Naive thymus-derived CD4-positive, alpha-beta T cell (primary cell): ENCODE measurements at regions not wholly inside any gene's neighbourhood (a gene's known extent, or its start where the extent isn't known, plus 50 kb on each side); places are given as distances from the start of the nearest gene placed in this dataset.

Source experiments
- ATAC-seq: fragments of 150-1000 bp; cut with Tn5 transposase; 2 replicates; pipeline ENCODE4 v1.10.0; 2021; ENCODE audit warnings: mild to moderate bottlenecking, moderate library complexity
- CTCF ChIA-PET: fragments of 350-600 bp; sonication (Branson Sonifier 250); formaldehyde crosslinking; loops from one replicate; lab custom pipeline; 2021; ENCODE audit warnings: antibody characterized with exemption; lab: Charles Lee
- POLR2A ChIA-PET: fragments of 350-600 bp; sonication (Branson Sonifier 250); formaldehyde crosslinking; loops from one replicate; lab custom pipeline; 2021; ENCODE audit warnings: antibody characterized with exemption, inconsistent platforms; lab: Charles Lee
- DNase-seq, 9 donors: peaks; one replicate each; pipeline versions ENCODE4 v3.0.0 to v3.0.0-alpha.2; 2020 to 2022; ENCODE audit warnings: mixed read lengths in 1 of 9
- H3K27ac ChIP-seq: one replicate; pipeline ENCODE4 v1.7.0; 2013; ENCODE audit warnings: mild to moderate bottlenecking, low read depth, low read length, moderate library complexity
- H3K27me3 ChIP-seq, 2 donors: one replicate each; pipeline ENCODE4 v1.7.0; 2013; ENCODE audit warnings: low read length in 2 of 2, mild to moderate bottlenecking in 2 of 2, moderate library complexity in 2 of 2; ENCODE audit not compliant: control insufficient read depth in 2 of 2, insufficient read depth in 2 of 2
- H3K36me3 ChIP-seq, 3 experiments: 1 replicate in 2 of 3; 2 replicates in 1 of 3; pipeline ENCODE4 v1.7.0; 2013; ENCODE audit warnings: low read length in 3 of 3, mild to moderate bottlenecking in 3 of 3, moderate library complexity in 1 of 3; ENCODE audit not compliant: insufficient read depth in 3 of 3, control insufficient read depth in 2 of 3
- H3K4me1 ChIP-seq, 2 donors: one replicate each; pipeline ENCODE4 v1.7.0; 2013; ENCODE audit warnings: low read length in 2 of 2, mild to moderate bottlenecking in 2 of 2, moderate library complexity in 1 of 2; ENCODE audit not compliant: control insufficient read depth in 2 of 2, insufficient read depth in 2 of 2
- H3K4me3 ChIP-seq: 2 replicates; pipeline ENCODE4 v1.7.0; 2013; ENCODE audit warnings: mild to moderate bottlenecking, low read length
- H3K9me3 ChIP-seq, 3 experiments: 1 replicate in 2 of 3; 2 replicates in 1 of 3; pipeline ENCODE4 v1.7.0; 2013; ENCODE audit warnings: low read length in 3 of 3; ENCODE audit not compliant: control insufficient read depth in 2 of 3
- H3K27ac Mint-ChIP-seq, 9 donors: one replicate each; pipeline ENCODE4 v1.8.0; 2020 to 2022; ENCODE audit warnings: mixed read lengths in 9 of 9, mild to moderate bottlenecking in 8 of 9, moderate library complexity in 5 of 9, inconsistent platforms in 2 of 9
- H3K27me3 Mint-ChIP-seq, 5 donors: one replicate each; pipeline ENCODE4 v1.8.0; 2021 to 2022; ENCODE audit warnings: mixed read lengths in 5 of 5, mild to moderate bottlenecking in 1 of 5
- H3K36me3 Mint-ChIP-seq, 5 donors: one replicate each; pipeline ENCODE4 v1.8.0; 2020 to 2022; ENCODE audit warnings: mixed read lengths in 5 of 5, mild to moderate bottlenecking in 3 of 5, inconsistent platforms in 1 of 5
- H3K4me1 Mint-ChIP-seq, 7 donors: one replicate each; pipeline ENCODE4 v1.8.0; 2020 to 2022; ENCODE audit warnings: mixed read lengths in 7 of 7, mild to moderate bottlenecking in 3 of 7, inconsistent platforms in 1 of 7
- H3K4me3 Mint-ChIP-seq, 10 donors: one replicate each; pipeline ENCODE4 v1.8.0; 2020 to 2022; ENCODE audit warnings: mild to moderate bottlenecking in 10 of 10, mixed read lengths in 10 of 10, moderate library complexity in 6 of 10, inconsistent platforms in 2 of 10
- H3K9me3 Mint-ChIP-seq, 11 donors: one replicate each; pipeline ENCODE4 v1.8.0; 2020 to 2022; ENCODE audit warnings: mixed read lengths in 11 of 11, mild to moderate bottlenecking in 4 of 11, inconsistent platforms in 1 of 11, moderate library complexity in 1 of 11
- intact Hi-C, 2 donors: fragments of 100-400 bp; cut with micrococcal nuclease; formaldehyde crosslinking; loops; one replicate each; pipeline ENCODE4 v1.15.1; 2023

DNA sequence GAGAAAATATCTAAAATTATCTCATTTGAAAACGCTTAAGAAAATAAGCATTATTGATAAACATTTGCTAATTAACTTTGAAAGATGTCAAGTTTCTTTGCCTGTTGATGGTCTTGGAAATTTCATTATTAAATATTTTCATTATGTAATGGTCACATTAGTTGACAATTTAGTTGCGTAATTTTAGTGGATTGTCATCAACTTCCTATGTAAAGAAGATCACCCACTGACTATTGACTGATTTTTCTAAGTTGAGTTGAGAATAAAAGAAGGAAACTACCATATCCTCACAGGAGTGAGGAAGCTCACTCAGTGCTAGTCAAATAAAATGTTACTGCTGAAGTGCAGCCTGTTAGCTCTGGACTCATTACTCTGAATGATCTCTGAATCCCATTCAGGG is 79.9 kb upstream of the LY86 start:
- Histone ChIP-seq H3K27ac (no peak overlapping the region), H3K36me3 (no peaks in the 10 kb centered on the region), H3K4me3 (no peak overlapping the region), H3K27me3 (no peaks in the 10 kb centered on the region), H3K9me3 (no peaks in the 10 kb centered on the region), H3K4me1 (no peaks in the 10 kb centered on the region)
- Mint-ChIP-seq H3K4me1 (peaks cover 0 to 2% (median 0%) of the 10 kb centered on the region in 7 donors), H3K36me3 (no peaks in the 10 kb centered on the region), H3K27ac (no peak overlapping the region), H3K27me3 (peaks cover 13 to 69% (median 30%) of the 10 kb centered on the region in 5 donors), H3K9me3 (peaks cover 0 to 6% (median 0%) of the 10 kb centered on the region in 11 donors), H3K4me3 (no peak overlapping the region)
- ChIA-PET CTCF (interaction anchor here (0.6 kb wide), 1 partner anchor 1094 kb away, joined by 3 read pairs; no protein-coding TSS in a partner anchor), POLR2A (no interaction called here)
- intact Hi-C loops, result no loop called here
- no peak for ATAC-seq
- DNase-seq, result no peak

DNA sequence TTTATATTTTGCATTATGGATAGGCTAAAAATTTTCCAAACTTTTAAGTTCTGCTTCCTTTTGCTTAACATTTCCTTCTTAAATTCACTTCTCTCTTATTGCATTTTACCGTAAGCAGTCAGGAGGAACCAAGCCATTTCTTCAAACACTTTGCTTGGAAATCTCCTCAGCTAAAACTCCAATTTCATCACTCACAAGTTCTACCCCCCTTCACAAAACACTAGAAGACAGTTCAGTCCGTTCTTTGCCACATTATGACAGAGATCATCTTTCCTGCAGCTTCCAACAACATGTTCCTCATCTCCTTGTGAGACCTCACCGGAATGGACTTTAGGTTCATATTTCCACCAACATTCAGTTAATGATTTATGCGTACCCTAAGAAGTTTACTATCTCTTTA is 79.2 kb upstream of the LY86 start:
- intact Hi-C loops, result no loop called here
- Mint-ChIP-seq H3K9me3 (peaks cover 0 to 6% (median 0%) of the 10 kb centered on the region in 11 donors), H3K27me3 (peaks cover 19 to 69% (median 32%) of the 10 kb centered on the region in 5 donors), H3K4me3 (no peak overlapping the region), H3K36me3 (no peaks in the 10 kb centered on the region), H3K4me1 (peaks cover 0 to 2% (median 0%) of the 10 kb centered on the region in 7 donors), H3K27ac (no peak overlapping the region)
- H3K4me1 ChIP-seq, result no peaks in the 10 kb centered on the region
- no peak overlapping the region for H3K27ac ChIP-seq
- DNase-seq (no peak), ATAC-seq (no peak)
- ChIA-PET POLR2A (no interaction called here), CTCF (interaction anchor here (1.1 kb wide), 1 partner anchor 8 kb away, joined by 3 read pairs; no protein-coding TSS in a partner anchor)
- H3K9me3 ChIP-seq, result no peaks in the 10 kb centered on the region
- no peaks in the 10 kb centered on the region for H3K27me3 ChIP-seq
- no peak overlapping the region for H3K4me3 ChIP-seq
- no peaks in the 10 kb centered on the region for H3K36me3 ChIP-seq

DNA sequence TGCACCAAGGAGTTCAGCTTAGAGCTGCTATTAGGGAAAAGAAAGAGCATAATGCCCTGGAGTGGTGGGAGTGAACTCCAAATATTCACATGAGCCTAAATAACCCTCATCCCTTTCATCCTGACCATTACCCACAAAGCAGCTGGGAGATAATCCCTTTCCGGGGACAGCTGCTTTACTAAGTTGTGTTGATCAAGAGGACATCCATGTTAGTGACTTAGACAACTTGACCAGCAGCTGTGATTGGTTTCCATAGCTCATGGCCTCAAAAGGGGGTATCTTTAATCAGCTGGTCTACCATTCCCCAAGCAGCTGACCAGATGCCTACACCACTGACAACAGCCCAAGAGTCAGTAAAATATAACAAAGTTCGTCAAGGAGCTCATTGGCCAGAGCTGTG is 75.8 kb upstream of the LY86 start:
- ChIA-PET POLR2A (no interaction called here), CTCF (interaction anchor here (1.1 kb wide), 1 partner anchor 34 kb away, joined by 3 read pairs; no protein-coding TSS in a partner anchor)
- no peak for ATAC-seq
- Mint-ChIP-seq H3K27ac (no peak overlapping the region), H3K36me3 (peaks cover 0 to 4% (median 0%) of the 10 kb centered on the region in 5 donors), H3K27me3 (peaks cover 33 to 82% (median 49%) of the 10 kb centered on the region in 5 donors), H3K9me3 (peaks cover 0 to 6% (median 0%) of the 10 kb centered on the region in 11 donors), H3K4me1 (peaks cover 11 to 22% (median 14%) of the 10 kb centered on the region in 7 donors), H3K4me3 (no peak overlapping the region)
- no peaks in the 10 kb centered on the region for H3K36me3 ChIP-seq
- no peaks in the 10 kb centered on the region for H3K27me3 ChIP-seq
- no peak for DNase-seq
- H3K4me1 ChIP-seq, result peaks cover 0 to 4% of the 10 kb centered on the region in 2 donors
- no peak overlapping the region for H3K4me3 ChIP-seq
- intact Hi-C loops, result no loop called here
- no peaks in the 10 kb centered on the region for H3K9me3 ChIP-seq
- H3K27ac ChIP-seq, result no peak overlapping the region

DNA sequence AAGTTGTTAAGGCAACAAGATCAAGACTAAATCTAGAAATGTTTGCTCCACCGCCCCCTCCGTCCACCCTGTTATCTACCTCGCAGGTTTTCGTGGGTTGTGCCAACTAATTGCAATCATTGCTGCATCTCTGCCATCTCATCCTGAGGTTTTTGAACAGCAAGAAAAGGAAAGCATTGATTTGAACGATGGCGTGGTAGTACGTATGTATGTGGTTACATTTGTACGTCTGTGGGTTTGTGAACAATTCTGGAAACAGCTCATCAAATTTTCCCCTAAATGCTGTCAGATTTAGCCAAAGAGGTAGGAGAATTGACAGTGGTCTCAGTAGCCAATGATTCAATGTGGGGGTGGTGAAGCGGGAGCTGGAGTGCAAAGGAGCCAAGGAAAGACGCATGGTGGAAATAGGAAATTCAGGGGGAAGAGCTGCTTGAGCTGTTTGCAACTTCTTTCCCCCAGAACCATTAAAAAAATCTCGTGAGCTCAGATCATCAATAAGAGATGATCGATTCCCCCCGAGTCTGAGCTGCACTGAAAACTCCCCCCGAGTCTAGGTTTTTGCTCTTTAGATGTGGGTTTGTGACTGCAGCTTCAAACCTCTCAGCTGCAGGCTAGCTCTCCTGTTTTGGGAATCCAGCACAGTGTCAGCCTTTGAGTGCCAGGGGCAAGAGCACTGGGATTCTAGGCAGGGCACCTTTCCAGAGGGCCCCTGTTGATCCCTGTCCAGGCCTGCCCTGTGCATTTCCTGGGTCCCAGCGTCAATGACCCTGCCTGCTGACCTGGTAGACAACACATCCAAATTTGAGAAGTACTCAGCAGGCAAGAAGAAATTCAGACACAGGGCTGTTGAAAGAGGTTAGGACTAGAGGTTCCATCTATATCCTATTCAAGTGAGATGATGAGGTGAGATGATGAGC is 72.6 kb upstream of the LY86 start:
- Histone ChIP-seq H3K36me3 (no peaks in the 10 kb centered on the region), H3K4me3 (no peak overlapping the region), H3K9me3 (no peaks in the 10 kb centered on the region), H3K4me1 (peaks cover 0 to 4% of the 10 kb centered on the region in 2 donors), H3K27ac (no peak overlapping the region), H3K27me3 (no peaks in the 10 kb centered on the region)
- ATAC-seq (peak; percentile 73), DNase-seq (peak in 8 of 9 donors; percentile 15 to 74 (median 54))
- peaks cover 0 to 8% (median 0%) of the 10 kb centered on the region in 5 donors for H3K36me3 Mint-ChIP-seq
- CTCF ChIA-PET, result no interaction called here
- H3K27ac Mint-ChIP-seq, result peak overlapping the region in 6 of 9 donors; percentile 36 to 86 (median 71)
- H3K27me3 Mint-ChIP-seq, result peaks cover 45 to 87% (median 64%) of the 10 kb centered on the region in 5 donors
- H3K4me3 Mint-ChIP-seq, result peak overlapping the region; percentile 20 to 85 (median 62)
- POLR2A ChIA-PET, result interaction anchor here (0.6 kb wide), 1 partner anchor 18 kb away, joined by 4 read pairs; no protein-coding TSS in a partner anchor
- H3K4me1 Mint-ChIP-seq, result peaks cover 15 to 31% (median 21%) of the 10 kb centered on the region in 7 donors
- peaks cover 0 to 2% (median 0%) of the 10 kb centered on the region in 11 donors for H3K9me3 Mint-ChIP-seq
- intact Hi-C loops, result no loop called here

DNA sequence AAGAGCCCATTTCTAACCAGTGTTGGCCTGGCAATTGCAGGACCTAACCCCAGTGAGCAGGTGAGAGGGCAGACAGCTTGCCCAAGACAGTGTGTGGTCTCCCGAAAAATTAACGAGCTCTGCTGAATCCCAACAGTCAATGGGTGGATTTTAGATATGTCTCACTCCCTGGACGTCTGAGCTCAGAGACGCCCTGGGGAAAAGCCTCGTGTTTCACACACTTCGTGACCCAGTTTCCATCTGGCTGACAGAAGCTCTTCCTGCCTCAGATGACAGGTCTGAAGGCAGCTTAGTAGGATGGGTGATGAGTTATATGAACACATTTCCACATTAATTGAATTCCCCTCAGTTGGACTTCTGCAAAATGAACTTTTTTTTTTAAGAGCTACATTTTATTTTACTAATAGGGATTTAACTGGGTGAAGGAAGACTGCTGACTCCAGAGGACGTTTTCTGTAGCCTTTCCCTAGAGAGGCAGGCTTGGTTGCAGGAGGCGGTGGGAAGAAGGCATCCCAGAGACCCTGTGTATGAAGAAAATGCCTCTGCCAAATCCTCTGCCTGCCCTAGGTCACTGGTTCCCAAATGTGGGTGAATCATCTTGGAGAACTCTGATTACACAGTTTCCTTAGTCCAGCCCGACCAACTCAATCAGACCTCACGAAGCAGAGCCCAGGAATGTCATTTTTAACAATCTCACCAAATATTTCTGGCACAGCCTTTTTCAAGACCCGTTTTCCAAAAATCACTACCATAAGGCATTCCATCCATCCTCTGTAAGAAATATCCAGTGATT is 71.7 kb upstream of the LY86 start:
- H3K9me3 Mint-ChIP-seq, result peaks cover 0 to 2% (median 0%) of the 10 kb centered on the region in 11 donors
- Histone ChIP-seq H3K4me1 (peaks cover 0 to 4% of the 10 kb centered on the region in 2 donors), H3K36me3 (no peaks in the 10 kb centered on the region), H3K27ac (no peak overlapping the region), H3K9me3 (no peaks in the 10 kb centered on the region), H3K27me3 (no peaks in the 10 kb centered on the region), H3K4me3 (no peak overlapping the region)
- ChIA-PET POLR2A (no interaction called here), CTCF (interaction anchor here (1.1 kb wide), 1 partner anchor 7 kb away, joined by 3 read pairs; no protein-coding TSS in a partner anchor)
- peak overlapping the region in 4 of 10 donors; percentile 31 to 76 (median 60) for H3K4me3 Mint-ChIP-seq
- ATAC-seq, result no peak
- intact Hi-C loops, result no loop called here
- peaks cover 0 to 8% (median 0%) of the 10 kb centered on the region in 5 donors for H3K36me3 Mint-ChIP-seq
- DNase-seq, result no peak
- H3K27ac Mint-ChIP-seq, result peak overlapping the region in 4 of 9 donors; percentile 49 to 86 (median 74)
- H3K27me3 Mint-ChIP-seq, result peaks cover 52 to 86% (median 64%) of the 10 kb centered on the region in 5 donors
- H3K4me1 Mint-ChIP-seq, result peaks cover 15 to 31% (median 21%) of the 10 kb centered on the region in 7 donors
